Activated CD4-positive, alpha-beta T cell treated with anti-CD3 and anti-CD28 coated beads for 36 hours (primary cell): ENCODE measurements at regions not wholly inside any gene's neighbourhood (a gene's known extent, or its start where the extent isn't known, plus 50 kb on each side); places are given as distances from the start of the nearest gene placed in this dataset.

Experiments
- ATAC-seq: fragments of 200-7000 bp; cut with Tn5 transposase; one replicate; pipeline ENCODE4 v1.10.0; 2021; ENCODE audit warnings: mild to moderate bottlenecking, moderate library complexity
- CTCF ChIA-PET: fragments of 350-600 bp; sonication (Branson Sonifier 250); formaldehyde crosslinking; loops from one replicate; lab custom pipeline; 2021; ENCODE audit warnings: antibody characterized with exemption; lab: Charles Lee
- POLR2A ChIA-PET: fragments of 350-600 bp; sonication (Branson Sonifier 250); formaldehyde crosslinking; loops from one replicate; lab custom pipeline; 2021; ENCODE audit warnings: antibody characterized with exemption, inconsistent platforms; lab: Charles Lee
- DNase-seq: peaks from one replicate; pipeline ENCODE4 v3.0.0-alpha.2; 2020
- H3K27ac Mint-ChIP-seq: one replicate; pipeline ENCODE4 v1.8.0; 2021; ENCODE audit warnings: mixed read lengths
- H3K27me3 Mint-ChIP-seq: one replicate; pipeline ENCODE4 v1.8.0; 2021; ENCODE audit warnings: mixed read lengths
- H3K36me3 Mint-ChIP-seq: one replicate; pipeline ENCODE4 v1.8.0; 2021; ENCODE audit warnings: low read depth, mixed read lengths
- H3K4me1 Mint-ChIP-seq: one replicate; pipeline ENCODE4 v1.8.0; 2021; ENCODE audit warnings: mixed read lengths
- H3K4me3 Mint-ChIP-seq: one replicate; pipeline ENCODE4 v1.8.0; 2021; ENCODE audit warnings: mild to moderate bottlenecking, moderate library complexity, mixed read lengths
- H3K9me3 Mint-ChIP-seq: one replicate; pipeline ENCODE4 v1.8.0; 2021; ENCODE audit warnings: low read depth, mixed read lengths
- intact Hi-C, 2 experiments: fragments of 100-400 bp; cut with DNase I in 1 of 2; cut with micrococcal nuclease in 1 of 2; formaldehyde crosslinking; loops; one replicate each; pipeline versions ENCODE4 v1.14.2 to v1.15.1; 2022 to 2024; cut with DNase I, micrococcal nuclease

GRCh38 chr12:69052613-69053408 is 119.8 kb upstream of the CPM start:
- POLR2A ChIA-PET, result interaction anchor here (1.0 kb wide), 1 partner anchor 13 kb away, joined by 3 read pairs; no protein-coding TSS in a partner anchor
- CTCF ChIA-PET, result interaction anchor here (0.6 to 1.5 kb wide), 5 partner anchors 14 to 238 kb away, joined by 3 to 4 read pairs (median 3); no protein-coding TSS in a partner anchor
- peak overlapping the region; percentile 59 for H3K27ac Mint-ChIP-seq
- no peaks in the 10 kb centered on the region for H3K36me3 Mint-ChIP-seq
- ATAC-seq (peak; percentile 95), DNase-seq (peak; percentile 81)
- intact Hi-C loops, result loop anchor here in 1 of 2 experiments (2.0 to 5.0 kb wide), 2 partner anchors 16 to 189 kb away; no protein-coding TSS in a partner anchor
- H3K4me3 Mint-ChIP-seq, result no peak overlapping the region
- no peaks in the 10 kb centered on the region for H3K9me3 Mint-ChIP-seq
- peaks cover 20% of the 10 kb centered on the region for H3K27me3 Mint-ChIP-seq
- peaks cover 26% of the 10 kb centered on the region for H3K4me1 Mint-ChIP-seq

- H3K4me1 Mint-ChIP-seq, result peaks cover 41% of the 10 kb centered on the region
- peaks cover 2% of the 10 kb centered on the region for H3K36me3 Mint-ChIP-seq
- intact Hi-C loops, result loop anchor here in 1 of 2 experiments (5.0 kb wide), 1 partner anchor 188 kb away; no protein-coding TSS in a partner anchor
- peaks cover 18% of the 10 kb centered on the region for H3K27me3 Mint-ChIP-seq
- POLR2A ChIA-PET, result no interaction called here
- H3K9me3 Mint-ChIP-seq, result no peaks in the 10 kb centered on the region
- DNase-seq (no peak), ATAC-seq (no peak)
- peak overlapping the region; percentile 8 for H3K27ac Mint-ChIP-seq
- no peak overlapping the region for H3K4me3 Mint-ChIP-seq
- CTCF ChIA-PET, result no interaction called here
Observed at GRCh38 chr12:69054343-69055056, 121.5 kb upstream of the CPM start.

GRCh38 chr12:69055280-69055679 is 122.3 kb upstream of the CPM start:
- no peak overlapping the region for H3K27ac Mint-ChIP-seq
- peaks cover 2% of the 10 kb centered on the region for H3K36me3 Mint-ChIP-seq
- H3K27me3 Mint-ChIP-seq, result peaks cover 14% of the 10 kb centered on the region
- no peak for ATAC-seq
- intact Hi-C loops, result no loop called here
- H3K4me1 Mint-ChIP-seq, result peaks cover 45% of the 10 kb centered on the region
- DNase-seq, result no peak
- H3K9me3 Mint-ChIP-seq, result no peaks in the 10 kb centered on the region
- no peak overlapping the region for H3K4me3 Mint-ChIP-seq
- POLR2A ChIA-PET, result no interaction called here
- CTCF ChIA-PET, result no interaction called here

- ChIA-PET POLR2A (no interaction called here), CTCF (no interaction called here)
- Mint-ChIP-seq H3K27ac (no peak overlapping the region), H3K9me3 (no peaks in the 10 kb centered on the region), H3K27me3 (peaks cover 14% of the 10 kb centered on the region), H3K36me3 (peaks cover 2% of the 10 kb centered on the region), H3K4me1 (peaks cover 45% of the 10 kb centered on the region), H3K4me3 (no peak overlapping the region)
- intact Hi-C loops, result no loop called here
- DNase-seq, result no peak
- ATAC-seq, result no peak
Observed at GRCh38 chr12:69055706-69056105, 122.7 kb upstream of the CPM start.

GRCh38 chr12:69056743-69057515 is 124.0 kb upstream of the CPM start:
- ChIA-PET CTCF (no interaction called here), POLR2A (no interaction called here)
- no peak for DNase-seq
- H3K27ac Mint-ChIP-seq, result no peak overlapping the region
- peaks cover 2% of the 10 kb centered on the region for H3K36me3 Mint-ChIP-seq
- H3K9me3 Mint-ChIP-seq, result no peaks in the 10 kb centered on the region
- no peak for ATAC-seq
- intact Hi-C loops, result no loop called here
- H3K27me3 Mint-ChIP-seq, result peaks cover 6% of the 10 kb centered on the region
- peaks cover 52% of the 10 kb centered on the region for H3K4me1 Mint-ChIP-seq
- no peak overlapping the region for H3K4me3 Mint-ChIP-seq

GRCh38 chr12:69057742-69058141 is 124.8 kb upstream of the CPM start:
- Mint-ChIP-seq H3K4me3 (no peak overlapping the region), H3K4me1 (peaks cover 47% of the 10 kb centered on the region), H3K27me3 (peaks cover 6% of the 10 kb centered on the region), H3K36me3 (peaks cover 2% of the 10 kb centered on the region), H3K27ac (no peak overlapping the region), H3K9me3 (no peaks in the 10 kb centered on the region)
- CTCF ChIA-PET, result no interaction called here
- intact Hi-C loops, result loop anchor here (2.0 kb wide), 1 partner anchor 99 kb away; no protein-coding TSS in a partner anchor
- POLR2A ChIA-PET, result no interaction called here
- no peak for DNase-seq
- no peak for ATAC-seq

GRCh38 chr12:69059465-69060457 is 126.8 kb upstream of the CPM start:
- intact Hi-C loops, result loop anchor here (2.0 kb wide), 1 partner anchor 101 kb away; no protein-coding TSS in a partner anchor
- DNase-seq, result peak; percentile 29
- Mint-ChIP-seq H3K27ac (peak overlapping the region; percentile 75), H3K27me3 (peaks cover 3% of the 10 kb centered on the region), H3K9me3 (no peaks in the 10 kb centered on the region), H3K4me1 (peaks cover 38% of the 10 kb centered on the region), H3K4me3 (no peak overlapping the region), H3K36me3 (peaks cover 2% of the 10 kb centered on the region)
- ChIA-PET CTCF (interaction anchor here (0.6 to 2.4 kb wide), 5 partner anchors 10 to 231 kb away, joined by 3 to 7 read pairs (median 3); no protein-coding TSS in a partner anchor), POLR2A (interaction anchor here (0.6 kb wide), 1 partner anchor 115 kb away, joined by 3 read pairs; no protein-coding TSS in a partner anchor)
- ATAC-seq, result peak; percentile 94

- intact Hi-C loops, result no loop called here
- DNase-seq, result no peak
- CTCF ChIA-PET, result interaction anchor here (0.9 to 2.4 kb wide), 2 partner anchors 9 to 193 kb away, joined by 3 to 7 read pairs; no protein-coding TSS in a partner anchor
- Mint-ChIP-seq H3K4me1 (peaks cover 46% of the 10 kb centered on the region), H3K4me3 (no peak overlapping the region), H3K9me3 (no peaks in the 10 kb centered on the region), H3K27ac (no peak overlapping the region), H3K36me3 (peaks cover 2% of the 10 kb centered on the region), H3K27me3 (peaks cover 2% of the 10 kb centered on the region)
- ATAC-seq, result no peak
- POLR2A ChIA-PET, result no interaction called here
Observed at GRCh38 chr12:69061574-69061973, 128.6 kb upstream of the CPM start.

- Mint-ChIP-seq H3K27ac (no peak overlapping the region), H3K36me3 (peaks cover 2% of the 10 kb centered on the region), H3K4me3 (no peak overlapping the region), H3K27me3 (peaks cover 2% of the 10 kb centered on the region), H3K4me1 (peaks cover 49% of the 10 kb centered on the region), H3K9me3 (no peaks in the 10 kb centered on the region)
- DNase-seq (no peak), ATAC-seq (no peak)
- intact Hi-C loops, result no loop called here
- POLR2A ChIA-PET, result interaction anchor here (0.6 kb wide), 1 partner anchor 56 kb away, joined by 6 read pairs; no protein-coding TSS in a partner anchor
- CTCF ChIA-PET, result no interaction called here
Observed at GRCh38 chr12:69062621-69063237, 129.8 kb upstream of the CPM start.
